SH-SY5Y (cell line): ENCODE measurements at regions not wholly inside any gene's neighbourhood (a gene's known extent, or its start where the extent isn't known, plus 50 kb on each side); places are given as distances from the start of the nearest gene placed in this dataset.

ENCODE experiments used
- GATA2 ChIP-seq: IDR thresholded peaks from 2 replicates; pipeline ENCODE4 v1.6.1; 2011; ENCODE audit warnings: mild to moderate bottlenecking, low read depth, low read length
- GATA3 ChIP-seq: IDR thresholded peaks from 2 replicates; pipeline ENCODE4 v1.6.1; 2011; ENCODE audit warnings: low read depth, mild to moderate bottlenecking, low read length, moderate library complexity

GRCh38 chr10:78335691-78336401, 302.2 kb downstream of the RPS24 start:
- TF ChIP-seq GATA2 (no peak), GATA3 (no peak)
